HG03378 (cell line): ENCODE measurements at regions not wholly inside any gene's neighbourhood (a gene's known extent, or its start where the extent isn't known, plus 50 kb on each side); places are given as distances from the start of the nearest gene placed in this dataset.

Experiments
- ATAC-seq: cut with Tn5 transposase; IDR thresholded peaks from one replicate; pipeline ENCODE4 v1.9.1; 2021; ENCODE audit warnings: mild to moderate bottlenecking, moderate library complexity; ENCODE audit not compliant: unreplicated experiment

- ATAC-seq, result no peak
Observed at GRCh38 chr16:85479972-85480726, 133.0 kb upstream of the GSE1 start.

GRCh38 chr16:85480727-85481101 lies 132.4 kb upstream of the GSE1 start:
- ATAC-seq, result no peak

DNA sequence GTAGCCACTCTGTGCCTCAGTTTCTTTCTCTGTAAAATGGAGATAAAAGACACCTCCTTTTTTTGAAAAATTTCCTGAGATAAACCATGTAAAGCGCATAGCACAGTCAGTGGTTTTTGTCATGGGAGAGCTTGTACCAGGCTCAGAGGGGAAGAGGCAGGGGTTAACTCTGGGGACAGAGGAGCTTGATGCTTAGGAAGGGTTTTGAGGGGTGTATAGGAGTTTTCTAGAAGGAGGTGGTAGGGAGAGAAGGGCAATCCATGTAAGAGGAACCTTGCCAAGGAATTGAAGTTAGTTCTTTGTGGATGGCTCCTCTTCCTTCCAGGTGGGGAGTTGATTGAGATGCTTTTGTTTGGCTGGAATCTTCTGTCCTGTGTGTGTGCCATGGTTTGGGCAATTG lies 131.9 kb upstream of the GSE1 start:
- no peak for ATAC-seq

DNA sequence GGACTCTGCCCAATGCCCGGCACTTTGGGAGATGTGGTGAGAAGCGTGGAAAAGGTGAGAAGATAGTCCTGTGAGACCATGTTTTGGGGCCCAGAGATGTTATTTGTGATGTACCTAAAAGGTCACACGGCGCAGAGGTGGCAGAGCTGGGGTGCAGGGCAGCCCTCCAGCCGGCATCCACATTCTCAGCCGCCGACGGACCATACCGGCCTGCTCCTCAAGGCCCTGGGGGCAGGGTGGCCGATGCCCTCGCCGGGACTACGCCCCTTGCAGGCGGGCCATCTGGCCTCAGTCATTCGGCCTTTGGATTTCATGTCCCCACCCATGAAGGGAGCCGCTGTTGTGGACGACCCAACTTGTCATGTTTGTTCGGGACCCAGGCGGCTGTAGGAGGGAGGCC lies 131.4 kb upstream of the GSE1 start:
- ATAC-seq, result no peak

- ATAC-seq, result no peak
Observed at GRCh38 chr16:85483424-85483823, 129.7 kb upstream of the GSE1 start.

GRCh38 chr16:85484347-85485300 lies 128.5 kb upstream of the GSE1 start:
- no peak for ATAC-seq

DNA sequence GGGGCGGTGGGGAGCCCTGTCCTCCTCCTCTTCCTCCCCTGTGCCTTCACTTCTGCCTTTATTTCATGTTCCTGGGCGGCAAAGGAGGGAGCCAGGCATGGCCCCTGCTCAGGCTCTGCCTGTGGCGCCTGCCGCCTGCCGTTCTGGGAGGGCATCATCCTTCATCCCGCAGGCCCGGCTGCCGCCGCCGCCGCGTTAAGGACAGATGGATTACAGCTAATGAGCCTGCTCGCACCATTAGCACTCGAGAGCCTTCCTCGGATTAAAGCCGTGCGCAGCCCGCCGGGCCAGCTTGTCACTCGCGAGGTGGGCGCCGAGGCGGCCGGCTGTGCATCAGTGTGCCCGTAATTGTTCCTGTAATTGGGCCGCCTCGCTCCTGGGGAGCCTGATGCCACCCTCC lies 127.7 kb upstream of the GSE1 start:
- no peak for ATAC-seq

GRCh38 chr16:85486256-85486915 lies 126.7 kb upstream of the GSE1 start:
- no peak for ATAC-seq

DNA sequence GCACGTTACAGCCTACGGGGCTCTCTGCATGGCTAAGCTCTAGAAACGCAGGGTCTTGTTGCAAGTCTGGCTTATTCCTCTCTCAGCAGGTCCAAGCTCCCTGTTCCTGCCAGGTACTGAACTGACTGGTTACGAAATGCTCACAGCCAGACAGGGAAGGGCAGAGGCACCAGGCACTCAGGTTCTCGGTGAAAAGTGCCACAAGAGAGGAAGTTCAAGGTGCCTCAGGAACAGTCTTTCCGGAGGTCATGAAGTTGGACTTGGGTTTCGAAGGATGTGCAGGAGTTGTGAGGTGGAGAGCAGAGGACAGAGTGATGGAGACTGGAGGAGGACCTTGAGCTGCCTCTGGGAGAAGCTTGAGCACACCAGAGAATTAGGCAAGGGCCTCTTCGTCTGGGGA lies 124.7 kb upstream of the GSE1 start:
- ATAC-seq, result no peak

GRCh38 chr16:85490407-85491057 lies 122.6 kb upstream of the GSE1 start:
- ATAC-seq, result no peak

DNA sequence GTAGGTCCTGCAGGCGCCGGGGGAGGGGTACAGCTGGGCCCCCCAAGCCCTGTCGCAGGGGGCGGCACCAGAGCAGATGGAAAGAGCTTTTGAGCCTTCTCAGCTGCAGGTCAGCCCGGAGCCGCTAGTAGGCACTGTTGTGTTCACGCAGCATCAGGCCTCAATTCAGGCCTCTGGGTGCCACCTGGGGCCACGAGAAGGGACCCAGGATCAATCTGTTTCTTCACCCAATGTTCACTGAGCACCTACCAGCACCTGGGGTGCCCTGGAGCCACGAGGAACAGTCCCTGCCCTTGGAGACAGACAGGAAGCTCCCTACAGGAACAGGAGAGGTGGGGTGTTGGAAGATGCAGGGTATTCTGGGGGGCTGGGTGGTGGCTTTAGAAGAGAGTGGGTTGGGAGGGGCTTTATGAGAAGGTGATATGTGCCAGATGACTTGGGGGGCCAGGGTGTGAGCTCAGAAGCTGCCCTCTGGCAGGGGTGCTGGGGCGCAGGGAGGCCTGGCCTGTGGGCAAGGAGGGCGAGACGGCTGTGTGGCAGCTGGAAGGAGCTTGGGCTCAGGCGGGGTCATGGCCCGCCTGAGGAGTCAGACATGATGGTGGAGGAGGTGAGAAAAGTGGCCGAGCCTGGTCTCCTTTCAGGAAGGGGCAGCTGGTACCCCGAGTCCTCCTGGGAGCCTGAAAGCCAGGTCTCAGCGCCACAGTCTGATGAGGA lies 121.9 kb upstream of the GSE1 start:
- no peak for ATAC-seq

- no peak for ATAC-seq
Observed at GRCh38 chr16:85491798-85492294, 121.3 kb upstream of the GSE1 start.

DNA sequence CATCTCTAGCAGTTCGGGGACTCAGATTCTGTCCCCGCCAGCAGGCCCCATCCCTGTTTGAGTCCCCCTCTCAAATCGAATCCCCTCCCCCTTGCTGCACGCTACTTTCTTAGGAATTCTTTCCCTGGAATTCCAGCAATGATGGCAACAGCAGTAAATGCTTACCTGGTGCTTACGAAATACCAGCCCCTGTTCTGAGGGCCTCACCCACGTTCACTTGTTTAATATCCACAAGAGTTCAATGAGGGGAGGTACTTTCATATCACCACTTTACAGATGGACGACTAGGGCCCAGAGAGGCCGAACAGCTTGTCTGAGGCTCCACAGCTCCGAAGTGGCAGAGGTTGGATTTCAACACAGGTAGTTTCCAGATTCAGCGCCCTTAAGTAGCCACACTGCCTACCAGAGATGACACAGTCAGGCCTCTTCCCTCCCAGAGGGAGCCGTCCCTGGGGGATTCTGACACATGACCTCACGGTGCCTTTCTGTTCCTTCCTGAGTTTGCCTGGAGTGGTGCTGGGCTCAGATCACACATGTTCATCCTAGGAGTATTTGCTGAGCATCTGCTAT lies 120.7 kb upstream of the GSE1 start:
- ATAC-seq, result no peak

GRCh38 chr16:85494315-85494714 lies 118.8 kb upstream of the GSE1 start:
- ATAC-seq, result no peak

- ATAC-seq, result no peak
Observed at GRCh38 chr16:85495259-85495658, 117.9 kb upstream of the GSE1 start.

DNA sequence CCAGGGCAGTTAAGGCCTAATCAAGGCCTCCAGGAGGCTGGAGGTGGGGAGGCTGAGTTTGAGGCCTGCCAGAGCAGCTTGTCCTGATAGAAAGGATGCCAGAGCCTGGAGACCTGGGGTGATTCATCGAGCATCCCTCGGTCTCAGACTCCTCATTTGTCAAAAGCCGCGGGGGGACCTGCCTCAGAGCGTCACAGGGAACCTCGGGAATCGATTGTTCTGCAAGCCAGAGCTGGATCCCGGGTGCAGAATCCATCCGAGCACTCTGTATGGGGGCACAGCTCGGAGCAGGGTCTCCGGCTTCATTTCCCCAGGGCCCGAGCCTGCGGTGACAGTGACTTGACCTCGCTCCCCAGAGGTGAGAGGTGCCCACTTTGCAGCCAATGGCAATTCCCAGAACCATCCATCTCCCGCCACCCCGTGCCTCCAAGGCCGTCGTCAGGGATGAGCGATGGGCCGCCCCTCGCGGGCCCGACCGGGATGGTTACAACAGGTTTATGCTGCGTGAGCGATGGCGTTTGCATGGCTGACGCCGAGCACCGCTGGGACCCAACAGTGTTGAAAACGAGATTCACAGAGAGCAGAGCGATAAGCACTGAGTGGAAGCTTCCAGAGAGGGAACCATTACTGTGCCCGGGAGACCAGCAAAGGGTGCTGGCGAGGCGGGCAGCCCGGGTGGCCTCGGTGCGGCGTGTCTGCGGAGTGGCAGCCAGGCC lies 117.1 kb upstream of the GSE1 start:
- ATAC-seq, result no peak

DNA sequence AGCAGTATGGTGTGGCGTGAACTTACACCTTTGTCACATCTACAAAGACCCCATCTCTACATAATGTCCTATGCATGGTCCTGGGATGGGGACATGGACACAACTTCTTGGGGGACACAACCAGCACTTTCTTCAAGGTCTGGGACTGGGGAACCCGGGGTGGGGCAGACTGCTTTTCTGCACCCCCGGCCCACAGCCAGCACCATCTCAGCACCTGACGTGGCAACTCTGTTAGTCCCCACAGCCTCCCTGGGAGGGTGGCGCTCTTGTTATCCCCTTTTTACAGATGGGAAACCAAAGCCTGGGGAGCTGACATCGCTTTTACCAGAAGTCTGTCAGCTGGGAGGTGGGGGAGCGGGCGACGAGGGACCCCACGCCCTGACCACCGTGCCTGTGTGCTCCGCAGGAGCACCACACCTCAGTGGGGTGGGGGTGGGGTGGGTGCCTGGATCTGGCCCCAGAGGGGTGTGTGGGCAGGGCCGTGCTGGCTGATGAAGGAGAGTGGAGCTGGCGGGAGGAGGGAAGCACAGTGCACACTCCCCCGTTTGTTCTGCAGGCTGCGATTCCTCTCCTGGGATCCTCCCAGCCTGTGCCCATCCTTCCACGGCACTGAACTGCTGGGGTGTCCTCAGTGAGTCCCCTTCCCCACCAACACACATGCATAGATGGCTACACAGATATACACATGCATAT lies 115.4 kb upstream of the GSE1 start:
- ATAC-seq, result no peak

DNA sequence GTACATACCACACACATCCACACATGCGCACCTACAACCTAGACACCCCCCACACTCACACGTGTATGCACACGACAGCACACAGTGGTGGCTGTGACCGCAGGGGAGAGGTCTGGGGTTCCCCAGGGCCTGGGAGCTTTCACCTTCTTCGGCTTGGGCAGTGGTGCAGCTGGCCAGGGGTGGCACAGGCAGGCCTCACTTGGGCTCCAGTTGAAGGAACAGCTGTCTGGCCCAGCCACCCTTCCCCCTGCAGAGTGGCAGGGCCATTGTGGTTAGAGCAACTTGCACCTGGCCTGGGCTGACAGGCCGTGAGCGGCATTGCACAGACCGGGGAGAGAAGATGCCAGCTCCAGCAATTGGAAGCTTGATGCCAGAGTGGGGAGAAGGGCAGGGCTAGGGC lies 114.5 kb upstream of the GSE1 start:
- ATAC-seq, result no peak

GRCh38 chr16:85500220-85500619 lies 112.9 kb upstream of the GSE1 start:
- ATAC-seq, result no peak
